Stimulated activated CD8-positive, alpha-beta memory T cell treated with anti-CD3 and anti-CD28 coated beads, Interleukin-15, amount 100 ng/mL, for 1 hour (primary cell): ENCODE measurements at regions not wholly inside any gene's neighbourhood (a gene's known extent, or its start where the extent isn't known, plus 50 kb on each side); places are given as distances from the start of the nearest gene placed in this dataset.

Source experiments
- DNase-seq: peaks from one replicate; pipeline ENCODE4 v3.0.0-alpha.2; 2020; ENCODE audit warnings: low read depth

- DNase-seq: no peak
Measured at GRCh38 chr6:14638435-14638905, 520.9 kb downstream of the CD83 start.

GRCh38 chr6:14638906-14639761 is 521.6 kb downstream of the CD83 start:
- no peak for DNase-seq

DNA sequence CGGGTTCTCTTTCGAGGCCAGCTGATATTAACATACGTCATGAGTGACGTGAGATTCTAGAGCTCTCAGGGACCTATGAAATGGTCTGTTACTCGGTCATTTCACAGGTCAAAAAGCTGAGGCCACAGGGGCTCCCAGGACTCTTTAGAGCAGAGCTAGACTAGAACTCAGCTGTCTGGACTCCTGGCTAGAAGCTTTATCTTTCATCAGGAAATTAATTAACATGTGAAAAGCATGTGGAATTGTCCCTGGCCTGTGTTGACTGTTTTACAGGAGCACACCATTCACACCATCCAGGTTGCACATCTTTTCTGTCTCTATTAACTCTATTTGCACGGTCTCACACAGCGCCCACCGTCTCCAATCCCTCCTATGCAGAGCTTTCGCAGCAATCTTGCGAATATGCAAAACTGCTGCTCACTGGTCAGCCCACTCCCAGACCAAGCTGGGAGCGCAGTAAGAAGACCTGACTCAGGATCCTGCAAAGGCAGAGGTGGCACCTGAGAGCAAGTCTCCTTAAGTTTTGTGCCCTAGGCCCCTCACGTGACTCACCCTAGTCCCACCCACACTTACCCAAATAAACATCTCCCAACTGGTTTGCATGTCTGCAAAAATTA is 522.5 kb downstream of the CD83 start:
- no peak for DNase-seq

DNA sequence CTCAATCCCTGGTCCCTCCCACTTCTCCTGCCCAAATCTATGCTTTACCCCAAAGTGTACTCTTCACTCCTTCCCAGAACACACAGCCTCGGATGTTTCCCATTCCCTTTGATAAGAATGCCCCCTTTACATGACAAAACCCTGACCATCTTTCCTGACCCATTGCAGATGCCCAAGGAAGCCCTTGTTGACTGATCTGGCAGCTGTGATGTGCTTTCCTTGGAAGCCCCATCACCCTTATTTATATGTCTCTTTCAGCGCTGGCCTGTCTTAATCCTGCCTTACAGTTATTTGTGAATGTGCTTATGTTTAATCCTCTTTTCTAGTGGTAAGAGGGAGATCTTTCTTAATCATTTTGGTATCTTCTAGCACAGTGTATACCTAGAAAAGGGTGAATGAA is 523.1 kb downstream of the CD83 start:
- DNase-seq: no peak

- no peak for DNase-seq
Measured at GRCh38 chr6:14641423-14642135, 524.0 kb downstream of the CD83 start.

DNA sequence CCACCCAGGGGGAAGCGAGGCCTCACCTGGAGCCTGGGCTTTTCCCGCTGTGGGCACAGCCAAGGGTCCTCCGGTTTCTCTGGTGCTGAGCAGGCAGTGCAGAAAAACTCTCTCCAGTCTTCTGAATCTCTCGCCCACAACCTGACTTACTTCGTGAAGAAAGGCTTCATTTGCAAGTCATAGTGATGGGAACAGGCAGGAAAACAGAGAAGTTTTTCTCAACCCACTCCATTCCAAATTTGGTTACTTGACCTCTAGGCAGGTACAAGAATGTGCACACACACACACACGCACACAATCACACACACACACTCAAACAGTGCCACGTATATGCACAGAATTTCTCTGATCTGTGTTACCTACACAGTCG is 524.5 kb downstream of the CD83 start:
- no peak for DNase-seq

DNA sequence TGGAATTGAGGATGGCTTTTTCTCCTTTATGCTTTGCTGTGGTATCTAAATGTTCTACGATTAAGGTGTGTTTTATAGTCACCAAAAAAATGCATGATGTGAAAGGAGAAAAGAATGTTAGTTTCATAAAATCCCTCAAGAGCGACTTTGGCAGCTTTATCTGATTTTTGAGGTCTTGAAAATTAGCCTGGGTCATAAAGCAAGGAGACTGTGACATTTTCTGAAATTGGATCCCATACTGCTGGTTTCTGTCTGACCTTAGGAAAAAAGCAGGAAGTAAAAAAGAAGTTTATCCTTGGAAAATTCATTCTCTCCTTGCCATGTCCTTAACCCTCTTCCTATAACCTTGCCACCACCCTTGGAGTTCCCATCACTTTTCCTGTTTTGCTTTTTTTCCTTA is 525.3 kb downstream of the CD83 start:
- no peak for DNase-seq

GRCh38 chr6:14644381-14644780 is 526.8 kb downstream of the CD83 start:
- no peak for DNase-seq

DNA sequence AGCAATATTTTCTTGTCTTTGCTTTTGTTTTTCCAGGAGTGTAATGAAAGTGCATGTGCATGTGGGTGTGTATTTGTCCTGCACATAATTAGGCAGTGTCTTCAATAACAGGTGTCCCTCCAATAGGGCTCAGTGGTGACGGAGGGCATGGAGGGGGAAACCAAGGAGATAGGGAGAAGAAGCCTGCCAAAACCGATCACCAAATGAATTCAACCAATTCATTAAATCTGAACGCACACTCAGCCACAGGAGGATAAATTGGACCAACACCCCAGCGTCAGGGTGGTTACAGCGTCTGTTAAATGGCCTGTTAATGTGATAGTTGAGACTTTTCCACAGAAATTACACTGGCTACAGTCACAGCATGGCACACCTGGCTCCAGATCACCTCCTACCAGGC is 527.6 kb downstream of the CD83 start:
- DNase-seq: no peak

- no peak for DNase-seq
Measured at GRCh38 chr6:14645841-14646240, 528.3 kb downstream of the CD83 start.

- no peak for DNase-seq
Measured at GRCh38 chr6:14646371-14646770, 528.8 kb downstream of the CD83 start.

- DNase-seq: no peak
Measured at GRCh38 chr6:14647357-14647756, 529.8 kb downstream of the CD83 start.

DNA sequence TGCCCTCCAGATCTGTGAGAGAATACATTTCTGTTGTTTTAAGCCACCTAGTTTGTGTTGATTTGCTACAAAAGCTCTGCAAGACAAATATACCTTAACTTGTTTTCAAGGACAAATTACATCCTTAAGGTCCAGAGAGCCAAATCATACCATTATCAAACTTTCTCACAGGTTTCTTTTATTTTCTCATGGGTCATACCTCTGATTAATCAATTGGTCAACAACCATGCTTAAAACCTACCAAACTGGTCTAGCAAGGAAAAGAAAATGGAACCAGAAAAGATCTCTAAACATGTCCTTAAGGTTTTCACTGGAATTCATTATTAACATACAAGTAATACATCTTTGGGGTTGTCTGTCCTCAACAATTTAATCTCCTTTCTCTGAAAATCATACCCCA is 535.0 kb downstream of the CD83 start:
- no peak for DNase-seq

- DNase-seq: no peak
Measured at GRCh38 chr6:14655201-14656061, 537.9 kb downstream of the CD83 start.

GRCh38 chr6:14656078-14656521 is 538.5 kb downstream of the CD83 start:
- no peak for DNase-seq

DNA sequence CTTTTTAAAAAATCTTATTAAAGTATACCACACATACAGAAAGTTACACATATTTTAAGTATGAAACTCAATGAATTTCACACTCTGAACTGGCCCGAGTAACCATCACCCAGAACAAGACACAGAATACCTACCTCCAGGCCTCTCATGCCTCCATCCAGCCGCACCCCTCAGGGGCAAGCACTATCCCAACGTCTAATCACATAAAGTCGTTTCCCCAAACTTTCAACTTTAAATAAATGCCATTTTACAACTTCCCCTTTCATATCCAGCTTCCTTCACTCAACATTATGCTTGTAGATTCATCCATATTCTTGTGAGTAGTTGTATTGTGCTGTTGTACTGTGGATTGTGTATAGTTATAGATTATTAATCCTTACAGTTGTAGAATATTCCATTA is 539.1 kb downstream of the CD83 start:
- DNase-seq: no peak

- DNase-seq: no peak
Measured at GRCh38 chr6:14658030-14658429, 540.5 kb downstream of the CD83 start.

DNA sequence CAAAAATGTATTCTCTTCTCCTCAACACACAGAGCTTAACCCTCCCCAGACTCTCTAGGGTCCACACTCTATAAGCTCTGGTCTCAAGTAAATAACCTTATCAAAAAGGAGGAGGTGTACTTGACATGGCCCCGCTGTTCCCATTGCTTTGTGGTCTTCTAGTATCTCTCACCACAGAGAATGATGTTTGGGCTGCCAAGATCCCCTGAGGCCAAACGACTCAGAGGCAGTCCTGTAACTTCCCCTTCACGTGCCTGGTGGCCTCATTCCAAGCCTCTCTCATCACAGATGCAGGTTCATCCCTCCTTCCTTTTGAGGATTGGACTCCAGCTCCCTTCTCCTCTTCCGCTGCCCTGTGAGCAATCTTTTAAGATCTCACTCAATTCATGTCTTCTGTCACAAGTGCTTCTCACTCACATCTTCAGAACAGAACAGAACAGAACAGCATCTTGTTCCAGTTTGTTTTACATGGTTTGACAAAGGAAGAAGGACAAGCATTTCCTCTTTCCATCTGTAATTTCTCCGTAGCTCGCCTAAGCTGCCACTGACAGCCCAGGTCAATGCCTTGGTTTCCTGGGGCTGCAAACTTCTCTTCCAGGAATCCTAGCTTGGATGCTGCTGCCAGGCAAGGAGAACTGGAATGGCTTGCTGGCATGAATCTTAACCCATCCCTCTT is 541.5 kb downstream of the CD83 start:
- no peak for DNase-seq

DNA sequence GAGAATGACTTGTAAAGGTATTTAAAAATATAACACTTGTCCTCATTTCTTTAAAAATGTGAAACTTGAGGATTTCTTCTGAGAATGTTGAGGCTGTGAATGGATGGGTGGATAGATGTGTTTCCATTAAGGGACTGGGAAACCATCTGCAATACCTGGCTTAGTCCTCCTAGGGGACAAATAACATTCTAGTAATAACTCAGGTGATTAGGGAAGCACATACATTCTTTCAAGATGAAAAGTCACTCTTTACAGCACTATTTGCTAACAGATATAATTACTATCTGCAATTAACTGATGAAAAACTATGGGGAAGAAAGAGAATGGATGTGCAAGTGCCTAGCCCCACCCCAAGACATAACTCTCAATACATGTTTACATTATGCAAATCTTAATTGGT is 542.3 kb downstream of the CD83 start:
- DNase-seq: no peak

GRCh38 chr6:14660806-14661579 is 543.4 kb downstream of the CD83 start:
- no peak for DNase-seq

DNA sequence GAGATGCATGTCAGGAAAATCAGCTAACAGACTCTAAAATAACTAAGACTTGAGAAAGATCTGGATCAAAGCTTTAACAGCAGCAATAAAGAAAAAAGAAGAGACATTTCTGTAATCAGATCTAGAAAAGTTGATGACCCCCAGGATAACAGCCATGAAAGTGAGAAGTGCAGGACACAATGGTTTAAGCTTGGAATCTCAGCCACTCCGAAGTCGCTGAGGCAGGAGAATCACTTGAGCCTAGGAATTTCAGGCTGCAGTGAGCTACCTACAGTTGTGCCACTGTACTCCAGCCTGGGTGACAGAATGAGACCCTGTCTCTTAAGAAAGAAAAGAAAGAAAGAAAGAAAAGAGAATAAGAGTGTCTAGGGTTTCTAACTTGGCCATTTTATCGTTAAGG is 544.1 kb downstream of the CD83 start:
- DNase-seq: no peak
